CD4-positive, CD25-positive, alpha-beta regulatory T cell (primary cell): ENCODE measurements at regions not wholly inside any gene's neighbourhood (a gene's known extent, or its start where the extent isn't known, plus 50 kb on each side); places are given as distances from the start of the nearest gene placed in this dataset.

Experiments
- ATAC-seq, 2 donors: fragments of 150-1000 bp; cut with Tn5 transposase; one replicate each; pipeline ENCODE4 v1.10.0; 2021; ENCODE audit warnings: low read depth in 2 of 2, moderate number of reproducible peaks in 2 of 2, moderate library complexity in 1 of 2
- DNase-seq, 3 donors: peaks; one replicate each; pipeline versions ENCODE4 v3.0.0 to v3.0.0-alpha.2; 2012 to 2022; ENCODE audit warnings: mixed read lengths in 1 of 3
- H3K27ac ChIP-seq: one replicate; pipeline ENCODE4 v1.7.0; 2013; ENCODE audit warnings: mild to moderate bottlenecking, low read length; ENCODE audit not compliant: insufficient read depth, poor library complexity, severe bottlenecking
- H3K27me3 ChIP-seq: one replicate; pipeline ENCODE4 v1.7.0; 2013; ENCODE audit warnings: low read length; ENCODE audit not compliant: control insufficient read depth, insufficient read depth
- H3K36me3 ChIP-seq: one replicate; pipeline ENCODE4 v1.7.0; 2013; ENCODE audit warnings: mild to moderate bottlenecking, low read length, moderate library complexity; ENCODE audit not compliant: control insufficient read depth, insufficient read depth
- H3K4me1 ChIP-seq: 2 replicates; pipeline ENCODE4 v1.7.0; 2013; ENCODE audit warnings: mild to moderate bottlenecking, low read length; ENCODE audit not compliant: insufficient read depth, control insufficient read depth, poor library complexity, severe bottlenecking
- H3K4me3 ChIP-seq: one replicate; pipeline ENCODE4 v1.7.0; 2013; ENCODE audit warnings: low read depth, mild to moderate bottlenecking, low read length, moderate library complexity
- H3K9me3 ChIP-seq, 2 experiments: 1 replicate in 1 of 2; 2 replicates in 1 of 2; pipeline ENCODE4 v1.7.0; 2013; ENCODE audit warnings: low read length in 2 of 2, mild to moderate bottlenecking in 1 of 2, moderate library complexity in 1 of 2; ENCODE audit not compliant: control insufficient read depth in 2 of 2
- H3K27ac Mint-ChIP-seq, 3 donors: one replicate each; pipeline ENCODE4 v1.8.0; 2020 to 2022; ENCODE audit warnings: mild to moderate bottlenecking in 3 of 3, mixed read lengths in 3 of 3, moderate library complexity in 2 of 3
- H3K27me3 Mint-ChIP-seq: one replicate; pipeline ENCODE4 v1.8.0; 2022; ENCODE audit warnings: mild to moderate bottlenecking, mixed read lengths
- H3K36me3 Mint-ChIP-seq: one replicate; pipeline ENCODE4 v1.8.0; 2020; ENCODE audit warnings: mixed read lengths
- H3K4me1 Mint-ChIP-seq, 4 donors: one replicate each; pipeline ENCODE4 v1.8.0; 2020 to 2022; ENCODE audit warnings: mixed read lengths in 4 of 4, mild to moderate bottlenecking in 1 of 4
- H3K4me3 Mint-ChIP-seq, 4 donors: one replicate each; pipeline ENCODE4 v1.8.0; 2020 to 2022; ENCODE audit warnings: mild to moderate bottlenecking in 4 of 4, mixed read lengths in 4 of 4, moderate library complexity in 3 of 4
- H3K9me3 Mint-ChIP-seq, 7 donors: one replicate each; pipeline ENCODE4 v1.8.0; 2020 to 2022; ENCODE audit warnings: mixed read lengths in 7 of 7, mild to moderate bottlenecking in 3 of 7, moderate library complexity in 2 of 7

DNA sequence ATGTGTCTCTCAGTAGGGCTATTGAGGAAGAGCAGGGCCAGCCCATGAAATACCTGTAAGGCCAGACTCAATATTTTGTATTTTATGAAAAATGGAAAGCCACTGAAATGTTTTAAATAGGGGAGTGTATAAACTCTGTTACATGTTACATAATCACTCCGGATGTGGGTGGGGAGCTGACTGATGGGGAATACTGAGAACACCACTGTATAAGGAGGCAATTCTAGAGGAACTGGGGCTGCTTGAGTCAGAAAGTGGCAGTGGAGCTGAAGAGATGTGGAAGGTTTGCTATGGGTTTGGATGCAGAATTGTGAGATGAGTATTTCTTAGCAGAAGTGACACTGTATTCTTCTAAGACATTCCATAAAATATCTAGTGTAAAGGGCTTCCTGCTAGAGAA, 647.8 kb upstream of the LCORL start:
- peaks cover 0 to 6% (median 0%) of the 10 kb centered on the region in 7 donors for H3K9me3 Mint-ChIP-seq
- Histone ChIP-seq H3K36me3 (no peaks in the 10 kb centered on the region), H3K27me3 (no peaks in the 10 kb centered on the region), H3K27ac (no peak overlapping the region), H3K4me1 (no peaks in the 10 kb centered on the region), H3K4me3 (no peak overlapping the region), H3K9me3 (no peaks in the 10 kb centered on the region)
- H3K27ac Mint-ChIP-seq = no peak overlapping the region
- DNase-seq (no peak), ATAC-seq (no peak)
- H3K27me3 Mint-ChIP-seq = no peaks in the 10 kb centered on the region
- H3K4me3 Mint-ChIP-seq = no peak overlapping the region
- H3K4me1 Mint-ChIP-seq = no peaks in the 10 kb centered on the region
- H3K36me3 Mint-ChIP-seq = no peaks in the 10 kb centered on the region

DNA sequence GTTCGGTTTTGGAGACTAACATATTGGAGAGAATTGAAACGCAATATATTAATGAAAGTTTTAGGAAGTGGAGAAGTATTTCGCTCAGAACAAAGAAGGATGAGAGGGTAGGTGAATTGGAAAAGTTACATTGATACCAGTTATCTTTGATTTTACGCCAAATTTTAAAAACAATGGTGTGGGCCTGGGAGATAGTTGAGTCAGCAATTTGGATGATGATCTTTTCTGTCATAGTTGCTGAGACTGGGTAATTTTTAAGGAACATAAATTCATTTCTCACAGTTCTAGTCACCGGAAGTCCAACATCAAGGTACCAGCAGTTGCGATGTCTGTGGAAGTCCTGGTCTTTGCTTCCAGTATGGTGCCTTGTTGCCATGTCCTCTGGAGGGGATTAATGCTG, 644.8 kb upstream of the LCORL start:
- Histone ChIP-seq H3K36me3 (no peaks in the 10 kb centered on the region), H3K4me3 (no peak overlapping the region), H3K27me3 (no peaks in the 10 kb centered on the region), H3K4me1 (no peaks in the 10 kb centered on the region), H3K27ac (no peak overlapping the region), H3K9me3 (no peaks in the 10 kb centered on the region)
- ATAC-seq = no peak
- Mint-ChIP-seq H3K4me3 (no peak overlapping the region), H3K27me3 (no peaks in the 10 kb centered on the region), H3K9me3 (peaks cover 0 to 6% (median 2%) of the 10 kb centered on the region in 7 donors), H3K27ac (no peak overlapping the region), H3K4me1 (no peaks in the 10 kb centered on the region), H3K36me3 (no peaks in the 10 kb centered on the region)
- DNase-seq = no peak

DNA sequence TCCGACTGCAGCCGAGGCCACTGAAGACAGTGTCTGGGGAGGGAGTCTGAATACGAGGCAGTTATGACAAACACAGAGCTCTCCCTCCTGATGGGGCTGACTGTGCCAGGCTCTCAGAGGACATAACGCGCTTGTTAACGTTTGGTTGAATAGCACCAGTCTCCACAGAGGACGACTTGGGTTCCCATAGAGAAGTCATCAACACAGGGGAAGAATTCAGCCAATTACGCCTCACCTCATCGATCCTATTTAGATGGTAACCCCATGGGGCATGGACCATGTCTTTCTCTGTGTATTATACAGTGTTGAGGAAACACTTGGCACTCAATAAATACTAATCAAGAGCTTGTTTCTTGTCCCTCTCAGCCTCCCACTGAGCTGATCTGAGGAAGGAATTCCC, 642.6 kb upstream of the LCORL start:
- no peaks in the 10 kb centered on the region for H3K36me3 Mint-ChIP-seq
- no peaks in the 10 kb centered on the region for H3K27me3 ChIP-seq
- no peak overlapping the region for H3K27ac Mint-ChIP-seq
- no peaks in the 10 kb centered on the region for H3K36me3 ChIP-seq
- no peaks in the 10 kb centered on the region for H3K4me1 ChIP-seq
- H3K4me1 Mint-ChIP-seq = no peaks in the 10 kb centered on the region
- no peak overlapping the region for H3K27ac ChIP-seq
- no peak overlapping the region for H3K4me3 Mint-ChIP-seq
- peaks cover 0 to 4% (median 2%) of the 10 kb centered on the region in 7 donors for H3K9me3 Mint-ChIP-seq
- no peak for DNase-seq
- H3K4me3 ChIP-seq = no peak overlapping the region
- no peaks in the 10 kb centered on the region for H3K27me3 Mint-ChIP-seq
- no peak for ATAC-seq
- no peaks in the 10 kb centered on the region for H3K9me3 ChIP-seq

DNA sequence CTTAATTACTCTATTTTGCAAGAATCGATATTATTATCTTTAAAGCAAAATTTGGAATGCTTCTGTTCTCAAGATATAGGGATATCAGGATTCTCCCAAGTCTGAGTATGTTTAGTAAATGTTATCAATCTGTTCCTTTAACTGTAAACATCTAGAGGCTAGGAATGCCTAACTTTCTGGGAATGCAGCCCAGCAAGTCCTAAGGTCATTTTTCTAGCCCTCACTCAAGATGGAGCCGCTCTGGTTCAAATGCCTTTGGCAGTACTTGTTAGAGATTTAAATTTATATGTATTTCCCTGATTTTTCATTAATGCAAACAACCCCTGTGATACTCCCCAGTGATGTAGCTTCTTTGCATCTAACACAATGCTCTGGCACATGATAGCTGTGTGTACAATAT, 623.8 kb upstream of the LCORL start:
- H3K27me3 Mint-ChIP-seq = no peaks in the 10 kb centered on the region
- Histone ChIP-seq H3K36me3 (no peaks in the 10 kb centered on the region), H3K9me3 (no peaks in the 10 kb centered on the region), H3K27me3 (no peaks in the 10 kb centered on the region), H3K27ac (no peak overlapping the region), H3K4me3 (no peak overlapping the region), H3K4me1 (no peaks in the 10 kb centered on the region)
- H3K36me3 Mint-ChIP-seq = no peaks in the 10 kb centered on the region
- H3K4me3 Mint-ChIP-seq = no peak overlapping the region
- H3K27ac Mint-ChIP-seq = peak overlapping the region in 1 of 3 donors; percentile 65
- peaks cover 0 to 11% (median 2%) of the 10 kb centered on the region in 7 donors for H3K9me3 Mint-ChIP-seq
- DNase-seq (no peak), ATAC-seq (no peak)
- no peaks in the 10 kb centered on the region for H3K4me1 Mint-ChIP-seq

DNA sequence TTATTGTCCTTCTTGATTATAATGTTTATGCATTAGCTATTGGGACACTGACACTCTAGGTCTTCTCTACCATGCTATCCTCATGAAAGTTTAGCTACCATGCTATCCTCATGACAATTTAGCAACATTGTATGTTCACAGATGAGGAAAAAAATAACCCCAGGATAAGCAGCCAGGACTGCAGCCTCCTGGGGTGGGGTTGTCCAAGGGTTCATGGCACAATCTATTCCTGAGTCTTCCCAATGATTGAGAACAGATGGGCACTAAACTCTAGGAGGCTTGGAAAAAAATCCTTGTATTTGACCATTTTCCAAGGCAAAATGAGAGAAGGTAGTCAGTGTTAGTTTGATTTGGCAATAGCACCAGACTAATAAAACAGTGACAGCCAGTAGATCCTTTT, 619.8 kb upstream of the LCORL start:
- Mint-ChIP-seq H3K4me3 (no peak overlapping the region), H3K4me1 (no peaks in the 10 kb centered on the region), H3K36me3 (no peaks in the 10 kb centered on the region), H3K9me3 (peaks cover 0 to 4% (median 0%) of the 10 kb centered on the region in 7 donors), H3K27ac (no peak overlapping the region), H3K27me3 (no peaks in the 10 kb centered on the region)
- Histone ChIP-seq H3K27me3 (no peaks in the 10 kb centered on the region), H3K27ac (no peak overlapping the region), H3K4me1 (no peaks in the 10 kb centered on the region), H3K9me3 (no peaks in the 10 kb centered on the region), H3K36me3 (no peaks in the 10 kb centered on the region), H3K4me3 (no peak overlapping the region)
- ATAC-seq (no peak), DNase-seq (no peak)

DNA sequence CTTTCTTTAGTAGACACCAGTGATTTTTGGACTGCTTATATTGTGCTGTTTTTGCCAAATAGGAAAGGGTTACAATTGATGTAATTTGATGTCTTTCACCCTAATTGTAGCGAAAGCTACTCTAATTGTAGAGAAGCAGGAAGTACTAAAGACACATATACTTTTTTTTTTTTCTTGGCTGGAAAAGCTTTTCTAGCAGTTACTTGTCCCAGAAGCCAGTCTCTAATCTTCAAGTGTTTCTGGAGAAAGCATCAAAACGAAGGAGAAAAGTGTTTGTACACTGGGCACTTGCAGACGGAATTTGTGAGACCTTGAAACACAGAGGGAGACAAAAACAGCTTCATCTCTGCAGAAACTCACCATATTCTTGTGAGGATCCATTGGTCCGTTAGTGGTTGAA, 616.5 kb upstream of the LCORL start:
- no peak overlapping the region for H3K4me3 ChIP-seq

DNA sequence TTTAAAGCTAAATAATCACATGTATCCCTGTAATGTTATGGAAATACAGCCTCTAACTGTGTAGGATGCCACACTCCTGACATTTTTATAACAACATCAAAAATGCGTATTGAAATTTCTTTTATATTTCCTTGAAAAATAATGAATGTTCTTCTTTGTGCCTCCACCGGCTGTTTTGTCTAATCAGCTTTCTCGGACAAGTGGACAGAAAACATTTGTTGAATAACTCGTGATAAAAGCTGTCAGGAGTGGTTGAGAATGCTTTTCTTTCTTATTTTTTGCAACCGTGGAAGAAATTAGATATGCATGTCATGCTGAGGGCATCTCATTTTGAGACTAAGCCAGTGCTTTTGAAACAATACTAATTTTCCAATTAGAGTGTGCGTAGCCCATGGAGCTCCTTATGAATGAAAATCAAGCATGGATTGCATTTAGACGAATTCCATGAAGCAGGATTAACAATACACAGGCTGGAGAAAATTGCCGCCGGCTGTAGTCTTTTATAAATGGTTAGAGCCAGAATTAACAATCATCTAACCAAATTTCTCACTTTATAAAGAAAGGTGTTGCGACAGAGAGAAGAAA, 614.5 kb upstream of the LCORL start:
- H3K27me3 Mint-ChIP-seq = no peaks in the 10 kb centered on the region
- Histone ChIP-seq H3K27ac (no peak overlapping the region), H3K4me1 (no peaks in the 10 kb centered on the region), H3K4me3 (no peak overlapping the region), H3K9me3 (no peaks in the 10 kb centered on the region), H3K27me3 (no peaks in the 10 kb centered on the region), H3K36me3 (no peaks in the 10 kb centered on the region)
- DNase-seq (no peak), ATAC-seq (no peak)
- H3K27ac Mint-ChIP-seq = no peak overlapping the region
- H3K4me1 Mint-ChIP-seq = no peaks in the 10 kb centered on the region
- H3K4me3 Mint-ChIP-seq = no peak overlapping the region
- H3K36me3 Mint-ChIP-seq = no peaks in the 10 kb centered on the region
- H3K9me3 Mint-ChIP-seq = peaks cover 0 to 8% (median 1%) of the 10 kb centered on the region in 7 donors

More for the DNA sequence above, 616.5 kb upstream of the LCORL start:
- Histone ChIP-seq H3K4me1 (no peaks in the 10 kb centered on the region), H3K36me3 (no peaks in the 10 kb centered on the region), H3K27me3 (no peaks in the 10 kb centered on the region), H3K9me3 (no peaks in the 10 kb centered on the region), H3K27ac (no peak overlapping the region)
- no peak overlapping the region for H3K4me3 Mint-ChIP-seq
- peaks cover 0 to 2% (median 0%) of the 10 kb centered on the region in 7 donors for H3K9me3 Mint-ChIP-seq
- ATAC-seq (no peak), DNase-seq (no peak)
- H3K36me3 Mint-ChIP-seq = no peaks in the 10 kb centered on the region
- no peaks in the 10 kb centered on the region for H3K27me3 Mint-ChIP-seq
- H3K27ac Mint-ChIP-seq = no peak overlapping the region
- no peaks in the 10 kb centered on the region for H3K4me1 Mint-ChIP-seq

DNA sequence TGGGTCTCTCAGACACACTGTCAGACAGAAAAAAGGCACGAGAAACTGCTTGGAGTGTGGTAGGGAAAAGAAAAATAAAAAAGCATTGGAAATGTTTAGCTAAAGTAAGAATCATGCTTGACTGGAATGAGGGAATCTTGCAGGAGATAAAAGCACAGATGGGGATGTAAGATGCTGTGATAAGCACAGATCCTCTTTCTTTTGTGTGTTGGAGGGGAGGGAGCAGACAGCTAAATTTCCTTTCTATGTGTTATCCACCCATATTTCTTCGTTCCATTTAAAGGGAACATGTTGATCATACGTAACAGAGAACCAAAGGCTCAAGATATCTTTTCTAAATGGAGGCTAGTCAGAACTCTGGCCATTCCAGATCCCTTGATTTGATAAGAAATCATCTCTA, 614.0 kb upstream of the LCORL start:
- H3K9me3 ChIP-seq = no peaks in the 10 kb centered on the region
- H3K9me3 Mint-ChIP-seq = peaks cover 0 to 8% (median under 1%) of the 10 kb centered on the region in 7 donors
- no peaks in the 10 kb centered on the region for H3K36me3 Mint-ChIP-seq
- no peaks in the 10 kb centered on the region for H3K4me1 Mint-ChIP-seq
- no peak overlapping the region for H3K4me3 ChIP-seq
- no peak for ATAC-seq
- no peaks in the 10 kb centered on the region for H3K27me3 Mint-ChIP-seq
- H3K27ac Mint-ChIP-seq = no peak overlapping the region
- H3K36me3 ChIP-seq = no peaks in the 10 kb centered on the region
- no peak for DNase-seq
- H3K4me3 Mint-ChIP-seq = no peak overlapping the region
- no peak overlapping the region for H3K27ac ChIP-seq
- H3K4me1 ChIP-seq = no peaks in the 10 kb centered on the region
- H3K27me3 ChIP-seq = no peaks in the 10 kb centered on the region
